SK-N-MC (cell line): ENCODE measurements at regions not wholly inside any gene's neighbourhood (a gene's known extent, or its start where the extent isn't known, plus 50 kb on each side); places are given as distances from the start of the nearest gene placed in this dataset.
A peak's percentile ranks its signal among the peaks of the same experiment; 100 is the strongest.

ENCODE experiments used
- DNase-seq: peaks from one replicate; pipeline ENCODE4 v3.0.0-alpha.2; 2011; ENCODE audit warnings: low read depth, low spot score
- H3K27ac ChIP-seq: fragments of 200-600 bp; sonication (generic); 2 replicates; pipeline ENCODE4 v1.5.1; 2016; ENCODE audit warnings: mixed run types
- H3K36me3 ChIP-seq: fragments of 200-600 bp; sonication (generic); 2 replicates; pipeline ENCODE4 v1.6.1; 2017; ENCODE audit warnings: antibody characterized with exemption, low read length, mixed read lengths; ENCODE audit not compliant: insufficient read depth
- H3K4me3 ChIP-seq: fragments of 200-600 bp; sonication (generic); 2 replicates; pipeline ENCODE4 v1.5.1; 2016
- H3K9ac ChIP-seq: fragments of 200-600 bp; sonication (generic); 2 replicates; pipeline ENCODE4 v1.8.0; 2017; ENCODE audit warnings: mixed run types, mixed read lengths; ENCODE audit not compliant: insufficient read length
- H3K9me3 ChIP-seq: fragments of 200-600 bp; sonication (generic); 2 replicates; pipeline ENCODE4 v1.6.1; 2017; ENCODE audit warnings: low read depth, mild to moderate bottlenecking, antibody characterized with exemption, low read length, moderate library complexity, mixed read lengths
- EZH2 ChIP-seq: fragments of 200-600 bp; sonication (generic); IDR thresholded peaks from one replicate; pipeline ENCODE4 v1.6.1; 2017; ENCODE audit warnings: antibody characterized with exemption
- FOXP2 ChIP-seq: optimal IDR thresholded peaks from 2 replicates; pipeline ENCODE3; 2011; ENCODE audit warnings: mild to moderate bottlenecking, moderate library complexity; ENCODE audit not compliant: insufficient read depth; ENCODE audit errors: extremely low read length, control extremely low read depth
- POLR2AphosphoS5 ChIP-seq: IDR thresholded peaks from 2 replicates; pipeline ENCODE4 v1.6.1; 2012; ENCODE audit warnings: mild to moderate bottlenecking, low read depth, low read length, borderline replicate concordance

- Histone ChIP-seq H3K27ac (peak overlapping the region; percentile 64), H3K4me3 (no peak overlapping the region), H3K9ac (no peak overlapping the region), H3K9me3 (no peaks in the 10 kb centered on the region), H3K36me3 (no peaks in the 10 kb centered on the region)
- TF ChIP-seq EZH2 (no peak), POLR2AphosphoS5 (no peak), FOXP2 (no peak)
- DNase-seq, result no peak
These were observed 308.9 kb upstream of the TMCO5A start for GRCh38 chr15:37625576-37625975.

- TF ChIP-seq POLR2AphosphoS5 (no peak), FOXP2 (no peak), EZH2 (no peak)
- DNase-seq, result no peak
- Histone ChIP-seq H3K9ac (no peak overlapping the region), H3K36me3 (no peaks in the 10 kb centered on the region), H3K4me3 (no peak overlapping the region), H3K27ac (no peak overlapping the region), H3K9me3 (no peaks in the 10 kb centered on the region)
These were observed 305.9 kb upstream of the TMCO5A start for GRCh38 chr15:37628507-37628906.

GRCh38 chr15:37636736-37637135 lies 297.7 kb upstream of the TMCO5A start:
- no peak for TF ChIP-seq EZH2
- Histone ChIP-seq H3K36me3 (no peaks in the 10 kb centered on the region), H3K4me3 (no peak overlapping the region), H3K9me3 (no peaks in the 10 kb centered on the region), H3K9ac (no peak overlapping the region), H3K27ac (no peak overlapping the region)
- no peak for DNase-seq

GRCh38 chr15:37638116-37638515 lies 296.3 kb upstream of the TMCO5A start:
- Histone ChIP-seq H3K9ac (no peak overlapping the region), H3K27ac (no peak overlapping the region), H3K9me3 (no peaks in the 10 kb centered on the region), H3K36me3 (no peaks in the 10 kb centered on the region), H3K4me3 (no peak overlapping the region)
- TF ChIP-seq FOXP2 (no peak), POLR2AphosphoS5 (no peak), EZH2 (no peak)
- DNase-seq, result no peak

GRCh38 chr15:37638691-37639090 lies 295.7 kb upstream of the TMCO5A start:
- no peak overlapping the region for H3K27ac ChIP-seq
- no peak for DNase-seq
- TF ChIP-seq EZH2, result no peak
- no peak for TF ChIP-seq POLR2AphosphoS5
- TF ChIP-seq FOXP2, result no peak
- no peak overlapping the region for H3K4me3 ChIP-seq
- no peaks in the 10 kb centered on the region for H3K36me3 ChIP-seq
- no peaks in the 10 kb centered on the region for H3K9me3 ChIP-seq
- H3K9ac ChIP-seq, result no peak overlapping the region

GRCh38 chr15:37652646-37653417 lies 281.6 kb upstream of the TMCO5A start:
- H3K9me3 ChIP-seq, result peaks cover 5% of the 10 kb centered on the region; the same call in 1 of the 2 replicates
- TF ChIP-seq EZH2 (no peak), POLR2AphosphoS5 (no peak), FOXP2 (no peak)
- H3K4me3 ChIP-seq, result no peak overlapping the region
- no peak overlapping the region for H3K27ac ChIP-seq
- no peaks in the 10 kb centered on the region for H3K36me3 ChIP-seq
- no peak overlapping the region for H3K9ac ChIP-seq
- DNase-seq, result no peak

GRCh38 chr15:37678124-37678523 lies 256.3 kb upstream of the TMCO5A start:
- TF ChIP-seq EZH2, result no peak
- no peak for TF ChIP-seq POLR2AphosphoS5
- no peak for TF ChIP-seq FOXP2
- no peak for DNase-seq
- H3K9me3 ChIP-seq, result no peaks in the 10 kb centered on the region

GRCh38 chr15:37679627-37680026 lies 254.8 kb upstream of the TMCO5A start:
- H3K4me3 ChIP-seq, result no peak overlapping the region
- H3K36me3 ChIP-seq, result no peaks in the 10 kb centered on the region
- no peak overlapping the region for H3K9ac ChIP-seq
- TF ChIP-seq FOXP2, result no peak
- TF ChIP-seq POLR2AphosphoS5, result no peak
- no peak for TF ChIP-seq EZH2
- no peak for DNase-seq
- H3K27ac ChIP-seq, result no peak overlapping the region
- no peaks in the 10 kb centered on the region for H3K9me3 ChIP-seq

More at GRCh38 chr15:37678124-37678523, 256.3 kb upstream of the TMCO5A start:
- H3K27ac ChIP-seq, result no peak overlapping the region
- H3K4me3 ChIP-seq, result no peak overlapping the region
- H3K36me3 ChIP-seq, result no peaks in the 10 kb centered on the region
- H3K9ac ChIP-seq, result no peak overlapping the region

GRCh38 chr15:37682304-37682703 lies 252.1 kb upstream of the TMCO5A start:
- Histone ChIP-seq H3K9me3 (no peaks in the 10 kb centered on the region; the same call in 1 of the 2 replicates), H3K9ac (no peak overlapping the region), H3K36me3 (no peaks in the 10 kb centered on the region), H3K4me3 (no peak overlapping the region), H3K27ac (no peak overlapping the region)
- no peak for TF ChIP-seq POLR2AphosphoS5
- TF ChIP-seq EZH2, result no peak
- TF ChIP-seq FOXP2, result no peak
- DNase-seq, result no peak
